SK-N-SH treated with all-trans-retinoic acid at 6 μM for 48 hours (cell line): ENCODE measurements at regions not wholly inside any gene's neighbourhood (a gene's known extent, or its start where the extent isn't known, plus 50 kb on each side); places are given as distances from the start of the nearest gene placed in this dataset.

Source experiments
- ATAC-seq: fragments of 200-7000 bp; cut with Tn5 transposase; 3 replicates; pipeline ENCODE4 v1.9.1; 2020; ENCODE audit warnings: mild to moderate bottlenecking, moderate library complexity
- ARNTL ChIP-seq: fragments of 450-650 bp; formaldehyde crosslinking; IDR thresholded peaks from 2 replicates; pipeline ENCODE4 v1.5.0; 2020; ENCODE audit warnings: low read depth, mild to moderate bottlenecking, moderate library complexity, borderline replicate concordance
- BACH2 ChIP-seq: fragments of 250-450 bp; sonication (Bioruptor Pico); IDR thresholded peaks from 2 replicates; pipeline ENCODE4 v1.9.0; 2021; ENCODE audit warnings: mild to moderate bottlenecking, borderline replicate concordance
- CREB5 ChIP-seq: fragments of 250-450 bp; sonication (Bioruptor Pico); IDR thresholded peaks from 2 replicates; pipeline ENCODE4 v1.5.1; 2020; ENCODE audit warnings: low read depth, mild to moderate bottlenecking, moderate library complexity
- CSDC2 ChIP-seq: fragments of 250-450 bp; sonication (Bioruptor Pico); IDR thresholded peaks from 2 replicates; pipeline ENCODE4 v1.5.0; 2020; ENCODE audit warnings: mild to moderate bottlenecking, moderate library complexity
- CSRNP3 ChIP-seq: fragments of 250-450 bp; sonication (Bioruptor Pico); IDR thresholded peaks from 2 replicates; pipeline ENCODE4 v1.5.1; 2021; ENCODE audit warnings: mild to moderate bottlenecking, moderate library complexity
- ESRRG ChIP-seq: fragments of 250-450 bp; sonication (Bioruptor Pico); IDR thresholded peaks from 2 replicates; pipeline ENCODE4 v1.6.1; 2021; ENCODE audit warnings: mild to moderate bottlenecking
- GLIS3 ChIP-seq: fragments of 250-450 bp; sonication (Bioruptor Pico); IDR thresholded peaks from 2 replicates; pipeline ENCODE4 v1.5.0; 2020; ENCODE audit warnings: mild to moderate bottlenecking, moderate library complexity
- ISL1 ChIP-seq: fragments of 250-450 bp; sonication (Bioruptor Pico); IDR thresholded peaks from 2 replicates; pipeline ENCODE4 v2.1.2; 2022; ENCODE audit warnings: mild to moderate bottlenecking, moderate library complexity
- OSR1 ChIP-seq: fragments of 250-450 bp; sonication (Bioruptor Pico); IDR thresholded peaks from 2 replicates; pipeline ENCODE4 v1.8.0; 2022; ENCODE audit warnings: moderate library complexity, mild to moderate bottlenecking, inconsistent platforms
- POU6F1 ChIP-seq: fragments of 250-450 bp; sonication (Bioruptor Pico); IDR thresholded peaks from 2 replicates; pipeline ENCODE4 v1.8.0; 2021; ENCODE audit warnings: low read depth, mild to moderate bottlenecking, moderate library complexity, borderline replicate concordance
- RARB ChIP-seq: fragments of 250-450 bp; sonication (Bioruptor Pico); IDR thresholded peaks from 2 replicates; pipeline ENCODE4 v1.8.0; 2021; ENCODE audit warnings: mild to moderate bottlenecking, moderate library complexity
- SNAI2 ChIP-seq: fragments of 250-450 bp; sonication (Bioruptor Pico); IDR thresholded peaks from 2 replicates; pipeline ENCODE4 v1.5.0; 2020; ENCODE audit warnings: mild to moderate bottlenecking, moderate library complexity
- TCF4 ChIP-seq: fragments of 250-450 bp; sonication (Bioruptor Pico); IDR thresholded peaks from 2 replicates; pipeline ENCODE4 v1.8.0; 2021; ENCODE audit warnings: mild to moderate bottlenecking, moderate library complexity, borderline replicate concordance
- TOX ChIP-seq: fragments of 250-450 bp; sonication (Bioruptor Pico); IDR thresholded peaks from 2 replicates; pipeline ENCODE4 v1.8.0; 2021; ENCODE audit warnings: mild to moderate bottlenecking, moderate library complexity, borderline replicate concordance
- TSHZ2 ChIP-seq: fragments of 250-450 bp; sonication (Bioruptor Pico); IDR thresholded peaks from 2 replicates; pipeline ENCODE4 v1.5.0; 2020; ENCODE audit warnings: mild to moderate bottlenecking, moderate library complexity
- ZC3H10 ChIP-seq: fragments of 250-450 bp; sonication (Bioruptor Pico); IDR thresholded peaks from 2 replicates; pipeline ENCODE4 v1.5.1; 2021; ENCODE audit warnings: mild to moderate bottlenecking, moderate library complexity
- ZFP3 ChIP-seq: fragments of 250-450 bp; sonication (Bioruptor Pico); IDR thresholded peaks from 2 replicates; pipeline ENCODE4 v1.5.0; 2020; ENCODE audit warnings: mild to moderate bottlenecking, moderate library complexity
- ZFP30 ChIP-seq: fragments of 450-650 bp; formaldehyde crosslinking; IDR thresholded peaks from 2 replicates; pipeline ENCODE4 v1.5.0; 2022; ENCODE audit warnings: mild to moderate bottlenecking, moderate library complexity
- ZNF565 ChIP-seq: fragments of 450-650 bp; formaldehyde crosslinking; conservative IDR thresholded peaks from 2 replicates; pipeline ENCODE4 v1.5.0; 2020; ENCODE audit warnings: low read depth, mild to moderate bottlenecking, moderate library complexity
- ZNF70 ChIP-seq: fragments of 450-650 bp; formaldehyde crosslinking; IDR thresholded peaks from 2 replicates; pipeline ENCODE4 v1.5.0; 2020; ENCODE audit warnings: mild to moderate bottlenecking, moderate library complexity
- ZNF8 ChIP-seq: fragments of 450-650 bp; formaldehyde crosslinking; IDR thresholded peaks from 2 replicates; pipeline ENCODE4 v1.5.0; 2020; ENCODE audit warnings: mild to moderate bottlenecking, moderate library complexity

GRCh38 chr14:97077253-97077653, 280.1 kb downstream of the VRK1 start:
- 0 out of 3 replicates have a peak, but pooled peaks have one; percentile 37 for ATAC-seq

GRCh38 chr14:97077687-97078086, 280.5 kb downstream of the VRK1 start:
- no peak for TF ChIP-seq TOX (CRISPR knock-in tag)
- TF ChIP-seq OSR1 = no peak
- TF ChIP-seq GLIS3 = no peak
- no peak for TF ChIP-seq ISL1 (CRISPR knock-in tag)
- no peak for TF ChIP-seq TCF4 (CRISPR knock-in tag)
- no peak for TF ChIP-seq ZFP3
- TF ChIP-seq CREB5 (CRISPR knock-in tag) = no peak
- no peak for TF ChIP-seq ZC3H10
- no peak for TF ChIP-seq POU6F1 (CRISPR knock-in tag)
- no peak for TF ChIP-seq RARB (CRISPR knock-in tag)
- no peak for TF ChIP-seq ZNF8
- TF ChIP-seq ZNF70 (CRISPR knock-in tag) = no peak
- no peak for TF ChIP-seq ESRRG (CRISPR knock-in tag)
- no peak for TF ChIP-seq SNAI2 (CRISPR knock-in tag)
- no peak for TF ChIP-seq BACH2 (CRISPR knock-in tag)
- no peak for TF ChIP-seq ZFP30 (CRISPR knock-in tag)
- no peak for TF ChIP-seq ARNTL (CRISPR knock-in tag)
- no peak for ATAC-seq

More at GRCh38 chr14:97077253-97077653, 280.1 kb downstream of the VRK1 start:
- TF ChIP-seq ZNF70 (CRISPR knock-in tag) = no peak
- 0 out of 2 replicates have a peak, but pooled peaks have one; percentile 15 for TF ChIP-seq ZFP3

- ATAC-seq = no peak
- TF ChIP-seq SNAI2 (CRISPR knock-in tag) (no peak), CSRNP3 (CRISPR knock-in tag) (no peak), TCF4 (CRISPR knock-in tag) (no peak), ZNF70 (CRISPR knock-in tag) (no peak), ZNF565 (CRISPR knock-in tag) (no peak), CSDC2 (CRISPR knock-in tag) (no peak), ARNTL (CRISPR knock-in tag) (no peak)
- TF ChIP-seq, all 23 proteins: peak for 0
Measured at GRCh38 chr14:97080991-97081390, 283.8 kb downstream of the VRK1 start.

GRCh38 chr14:97095269-97095668, 298.1 kb downstream of the VRK1 start:
- TF ChIP-seq BACH2 (CRISPR knock-in tag) = no peak
- no peak for TF ChIP-seq TOX (CRISPR knock-in tag)
- TF ChIP-seq ISL1 (CRISPR knock-in tag) = no peak
- no peak for TF ChIP-seq CSRNP3 (CRISPR knock-in tag)
- no peak for TF ChIP-seq ZFP3
- no peak for TF ChIP-seq OSR1
- no peak for TF ChIP-seq ZNF8
- no peak for TF ChIP-seq CSDC2 (CRISPR knock-in tag)
- TF ChIP-seq ESRRG (CRISPR knock-in tag) = no peak
- no peak for TF ChIP-seq TSHZ2 (CRISPR knock-in tag)
- no peak for TF ChIP-seq CREB5 (CRISPR knock-in tag)
- no peak for TF ChIP-seq POU6F1 (CRISPR knock-in tag)
- no peak for TF ChIP-seq ZNF70 (CRISPR knock-in tag)
- no peak for TF ChIP-seq ARNTL (CRISPR knock-in tag)
- ATAC-seq = no peak
